ENCODE measurements at regions not wholly inside any gene's neighbourhood (a gene's known extent, or its start where the extent isn't known, plus 50 kb on each side); places are given as distances from the start of the nearest gene placed in this dataset.

DNA sequence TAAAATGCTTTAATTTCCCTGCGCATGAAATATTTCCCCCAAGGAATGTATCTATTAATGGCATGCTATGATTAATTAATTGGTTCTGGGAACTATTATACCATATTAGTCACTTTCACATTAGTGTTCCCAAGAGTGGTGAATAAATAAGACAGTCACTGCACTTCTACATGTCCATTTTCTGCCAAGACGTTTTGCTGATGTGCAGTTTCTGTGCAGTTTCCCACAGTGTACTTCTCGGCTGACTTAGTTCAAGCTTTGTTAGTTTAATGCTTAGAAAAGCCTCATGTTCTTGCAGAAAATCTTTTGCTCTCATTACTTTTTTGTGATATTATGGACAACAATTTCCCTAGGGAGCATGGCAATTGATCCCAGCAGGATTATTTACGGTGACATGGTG lies 1014.5 kb downstream of the BRINP3 start:
- H3K4me1 ChIP-seq: no peaks in the 10 kb centered on the region
- peaks cover 12% of the 10 kb centered on the region for H3K9me3 ChIP-seq (replicated peaks)
- H3K36me3 ChIP-seq: no peaks in the 10 kb centered on the region
- H3K27me3 ChIP-seq (ENCODE audit: low read depth): no peaks in the 10 kb centered on the region
- H3K27ac ChIP-seq (replicated peaks): no peak overlapping the region
- H3K4me3 ChIP-seq: no peak overlapping the region
- no peak for DNase-seq
- TF ChIP-seq, protein P1, sequence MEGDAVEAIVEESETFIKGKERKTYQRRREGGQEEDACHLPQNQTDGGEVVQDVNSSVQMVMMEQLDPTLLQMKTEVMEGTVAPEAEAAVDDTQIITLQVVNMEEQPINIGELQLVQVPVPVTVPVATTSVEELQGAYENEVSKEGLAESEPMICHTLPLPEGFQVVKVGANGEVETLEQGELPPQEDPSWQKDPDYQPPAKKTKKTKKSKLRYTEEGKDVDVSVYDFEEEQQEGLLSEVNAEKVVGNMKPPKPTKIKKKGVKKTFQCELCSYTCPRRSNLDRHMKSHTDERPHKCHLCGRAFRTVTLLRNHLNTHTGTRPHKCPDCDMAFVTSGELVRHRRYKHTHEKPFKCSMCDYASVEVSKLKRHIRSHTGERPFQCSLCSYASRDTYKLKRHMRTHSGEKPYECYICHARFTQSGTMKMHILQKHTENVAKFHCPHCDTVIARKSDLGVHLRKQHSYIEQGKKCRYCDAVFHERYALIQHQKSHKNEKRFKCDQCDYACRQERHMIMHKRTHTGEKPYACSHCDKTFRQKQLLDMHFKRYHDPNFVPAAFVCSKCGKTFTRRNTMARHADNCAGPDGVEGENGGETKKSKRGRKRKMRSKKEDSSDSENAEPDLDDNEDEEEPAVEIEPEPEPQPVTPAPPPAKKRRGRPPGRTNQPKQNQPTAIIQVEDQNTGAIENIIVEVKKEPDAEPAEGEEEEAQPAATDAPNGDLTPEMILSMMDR (IDR thresholded peaks at IDR 0.05; ENCODE audit: borderline replicate concordance): no peak
- intact Hi-C loops (cut with micrococcal nuclease): no loop called here

DNA sequence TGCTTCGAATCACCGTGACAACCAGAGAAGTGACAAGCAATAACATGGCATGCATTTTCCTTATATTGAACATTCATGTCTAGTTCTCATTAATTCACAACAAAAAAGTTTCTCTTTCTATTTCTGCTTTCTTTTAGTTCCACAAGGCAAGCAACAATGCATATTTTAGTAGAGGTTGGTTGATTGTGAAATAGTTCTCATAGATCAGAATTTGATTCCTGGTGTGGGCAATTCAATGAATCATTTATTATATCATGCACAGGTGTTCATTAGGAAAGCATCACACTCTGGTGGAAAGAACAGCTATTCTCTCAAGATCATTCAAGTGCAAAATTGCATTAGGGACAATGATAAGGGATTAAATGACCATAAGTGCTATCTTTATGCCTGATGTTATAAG lies 980.9 kb downstream of the BRINP3 start:
- no peaks in the 10 kb centered on the region for H3K36me3 ChIP-seq
- TF ChIP-seq, protein P1 (IDR thresholded peaks at IDR 0.05; ENCODE audit: borderline replicate concordance): no peak
- no peaks in the 10 kb centered on the region for H3K4me1 ChIP-seq
- H3K27me3 ChIP-seq (ENCODE audit: low read depth): no peaks in the 10 kb centered on the region
- intact Hi-C loops (cut with micrococcal nuclease): no loop called here
- no peak for DNase-seq
- H3K27ac ChIP-seq (replicated peaks): no peak overlapping the region
- no peaks in the 10 kb centered on the region for H3K9me3 ChIP-seq (replicated peaks)
- H3K4me3 ChIP-seq: no peak overlapping the region

DNA sequence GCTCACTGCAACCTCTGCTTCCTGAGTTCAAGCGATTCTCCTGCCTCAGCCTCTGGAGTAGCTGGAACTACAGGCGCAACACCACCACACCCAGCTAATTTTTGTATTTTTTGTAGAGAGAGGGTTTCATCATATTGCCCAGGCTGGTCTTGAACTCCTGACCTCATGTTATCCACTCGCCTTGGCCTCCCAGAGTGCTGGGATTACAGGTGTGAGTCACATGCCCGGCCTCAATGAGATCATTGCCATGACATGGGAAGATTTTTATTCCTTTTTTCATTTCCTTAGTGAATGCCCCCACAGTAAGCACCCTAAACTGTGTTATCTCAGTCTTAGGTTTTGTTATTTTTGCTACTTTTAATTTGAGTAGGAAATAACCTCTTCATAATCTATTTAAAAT lies 977.9 kb downstream of the BRINP3 start:
- no peaks in the 10 kb centered on the region for H3K27me3 ChIP-seq (ENCODE audit: low read depth)
- no peaks in the 10 kb centered on the region for H3K36me3 ChIP-seq
- no peak for DNase-seq
- no peaks in the 10 kb centered on the region for H3K4me1 ChIP-seq
- H3K4me3 ChIP-seq: no peak overlapping the region
- no peaks in the 10 kb centered on the region for H3K9me3 ChIP-seq (replicated peaks)
- intact Hi-C loops (cut with micrococcal nuclease): no loop called here
- TF ChIP-seq, protein P1 (IDR thresholded peaks at IDR 0.05; ENCODE audit: borderline replicate concordance): no peak
- no peak overlapping the region for H3K27ac ChIP-seq (replicated peaks)

DNA sequence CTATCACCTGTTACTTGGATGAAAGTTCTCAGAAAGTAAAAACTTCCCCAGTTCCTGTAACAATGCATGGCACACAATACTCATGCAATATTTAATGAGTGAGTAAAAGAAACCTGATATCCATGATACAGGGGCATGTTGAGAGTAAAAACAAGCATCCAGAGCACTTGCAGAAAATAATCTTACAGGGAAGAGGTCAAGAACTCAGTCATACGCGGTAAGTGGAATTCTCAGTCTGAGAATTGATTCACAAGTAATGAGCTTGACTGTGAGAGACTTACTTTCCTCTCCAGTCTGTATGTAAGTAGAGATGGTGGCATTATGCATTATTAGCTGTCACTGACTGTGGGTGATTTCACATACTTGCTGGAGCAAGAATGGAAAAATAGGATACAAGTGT lies 976.9 kb downstream of the BRINP3 start:
- TF ChIP-seq, protein P1 (IDR thresholded peaks at IDR 0.05; ENCODE audit: borderline replicate concordance): no peak
- intact Hi-C loops (cut with micrococcal nuclease): no loop called here

DNA sequence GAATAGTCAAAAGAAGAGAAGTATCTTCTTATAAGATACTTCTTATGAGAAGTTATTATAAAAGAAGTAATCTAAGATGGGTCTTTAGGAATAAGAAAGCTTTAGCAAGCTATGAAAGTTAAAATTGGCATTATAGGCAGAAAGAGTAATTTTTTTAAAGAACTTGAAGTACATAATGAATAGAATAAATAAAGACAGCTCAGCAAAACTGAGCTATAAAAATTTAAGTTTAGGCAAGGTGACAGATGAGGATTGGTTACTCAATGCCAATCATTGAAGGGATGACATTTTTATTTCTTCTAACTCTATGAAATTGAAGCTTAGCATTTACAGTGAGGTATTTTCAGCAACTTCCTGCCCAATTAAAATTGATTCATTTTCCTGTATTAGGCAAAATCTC lies 966.8 kb downstream of the BRINP3 start:
- no peaks in the 10 kb centered on the region for H3K36me3 ChIP-seq
- peaks cover 27% of the 10 kb centered on the region for H3K9me3 ChIP-seq (replicated peaks)
- intact Hi-C loops (cut with micrococcal nuclease): no loop called here
- H3K27me3 ChIP-seq (ENCODE audit: low read depth): no peaks in the 10 kb centered on the region
- H3K27ac ChIP-seq (replicated peaks): no peak overlapping the region
- DNase-seq: no peak
- H3K4me1 ChIP-seq: no peaks in the 10 kb centered on the region
- TF ChIP-seq, protein P1 (IDR thresholded peaks at IDR 0.05; ENCODE audit: borderline replicate concordance): no peak
- no peak overlapping the region for H3K4me3 ChIP-seq

More for the DNA sequence above, 976.9 kb downstream of the BRINP3 start:
- Histone ChIP-seq H3K27ac (replicated peaks) (no peak overlapping the region), H3K9me3 (replicated peaks) (peaks cover 10% of the 10 kb centered on the region), H3K36me3 (no peaks in the 10 kb centered on the region), H3K27me3 (ENCODE audit: low read depth) (no peaks in the 10 kb centered on the region), H3K4me1 (no peaks in the 10 kb centered on the region), H3K4me3 (no peak overlapping the region)
- DNase-seq: no peak

DNA sequence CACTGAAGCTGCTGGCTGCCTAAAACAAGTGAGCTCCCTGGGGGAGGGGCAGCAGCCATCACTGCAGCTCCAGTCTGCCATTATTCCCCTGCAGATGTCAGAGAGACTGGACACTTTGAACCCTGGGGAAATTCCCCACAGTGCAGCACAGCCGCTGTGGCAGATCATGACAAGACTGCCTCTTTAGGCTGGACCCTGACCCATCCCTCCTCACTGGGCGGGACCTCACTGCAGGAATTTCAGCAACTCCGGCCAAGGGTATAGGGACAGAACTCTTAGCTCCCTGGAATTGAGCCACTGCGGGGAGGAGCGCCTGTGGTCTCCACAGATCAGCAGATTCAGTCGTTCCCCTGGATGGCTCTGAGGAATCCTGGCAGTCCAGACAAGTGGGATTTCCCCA lies 964.6 kb downstream of the BRINP3 start:
- Histone ChIP-seq H3K4me1 (no peaks in the 10 kb centered on the region), H3K27ac (replicated peaks) (no peak overlapping the region), H3K9me3 (replicated peaks) (peaks cover 43% of the 10 kb centered on the region), H3K4me3 (no peak overlapping the region), H3K36me3 (no peaks in the 10 kb centered on the region), H3K27me3 (ENCODE audit: low read depth) (no peaks in the 10 kb centered on the region)
- intact Hi-C loops (cut with micrococcal nuclease): no loop called here
- DNase-seq: no peak
- TF ChIP-seq, protein P1 (IDR thresholded peaks at IDR 0.05; ENCODE audit: borderline replicate concordance): no peak
